Neutrophil (primary cell): ENCODE measurements at regions not wholly inside any gene's neighbourhood (a gene's known extent, or its start where the extent isn't known, plus 50 kb on each side); places are given as distances from the start of the nearest gene placed in this dataset.

Experiments
- H3K27ac ChIP-seq: fragments of 200-600 bp; sonication (generic); 2 replicates; pipeline ENCODE4 v1.5.1; 2016; ENCODE audit warnings: mild to moderate bottlenecking, moderate library complexity
- H3K27me3 ChIP-seq: fragments of 200-600 bp; sonication (generic); 2 replicates; pipeline ENCODE4 v1.6.0; 2016; ENCODE audit warnings: mild to moderate bottlenecking
- H3K36me3 ChIP-seq: fragments of 200-600 bp; sonication (generic); 2 replicates; pipeline ENCODE4 v1.5.1; 2017
- H3K4me1 ChIP-seq, 2 experiments: fragments of 200-600 bp in 1 of 2; sonication (generic) in 1 of 2; 1 replicate in 1 of 2; 2 replicates in 1 of 2; pipeline versions ENCODE4 v1.5.1 to v1.6.1; 2013 to 2016; ENCODE audit warnings: low read depth in 1 of 2, low read length in 1 of 2, mild to moderate bottlenecking in 1 of 2, moderate library complexity in 1 of 2; ENCODE audit not compliant: control insufficient read depth in 1 of 2, insufficient read depth in 1 of 2
- H3K4me3 ChIP-seq, 2 experiments: fragments of 200-600 bp in 1 of 2; sonication (generic) in 1 of 2; 1 replicate in 1 of 2; 2 replicates in 1 of 2; pipeline ENCODE4 v1.5.1; 2013 to 2016; ENCODE audit warnings: low read depth in 1 of 2, low read length in 1 of 2, mild to moderate bottlenecking in 1 of 2, moderate library complexity in 1 of 2
- H3K9me3 ChIP-seq: fragments of 200-600 bp; sonication (generic); 2 replicates; pipeline ENCODE4 v1.5.1; 2016
- CTCF ChIP-seq: fragments of 200-600 bp; sonication (generic); IDR thresholded peaks from 2 replicates; pipeline ENCODE4 v1.5.1; 2016; ENCODE audit warnings: antibody characterized with exemption

- Histone ChIP-seq H3K9me3 (no peaks in the 10 kb centered on the region), H3K4me1 (no peaks in the 10 kb centered on the region), H3K27ac (no peak overlapping the region), H3K36me3 (no peaks in the 10 kb centered on the region), H3K27me3 (no peaks in the 10 kb centered on the region), H3K4me3 (no peak overlapping the region)
- no peak for TF ChIP-seq CTCF
These were observed 114.2 kb upstream of the ADAMTS16 start for GRCh38 chr5:5025774-5026408.

- no peak overlapping the region for H3K4me3 ChIP-seq
- H3K27me3 ChIP-seq = no peaks in the 10 kb centered on the region
- no peaks in the 10 kb centered on the region for H3K4me1 ChIP-seq
- H3K9me3 ChIP-seq = no peaks in the 10 kb centered on the region
- TF ChIP-seq CTCF = no peak
- no peak overlapping the region for H3K27ac ChIP-seq
- no peaks in the 10 kb centered on the region for H3K36me3 ChIP-seq
These were observed 113.7 kb upstream of the ADAMTS16 start for GRCh38 chr5:5026409-5026785.

DNA sequence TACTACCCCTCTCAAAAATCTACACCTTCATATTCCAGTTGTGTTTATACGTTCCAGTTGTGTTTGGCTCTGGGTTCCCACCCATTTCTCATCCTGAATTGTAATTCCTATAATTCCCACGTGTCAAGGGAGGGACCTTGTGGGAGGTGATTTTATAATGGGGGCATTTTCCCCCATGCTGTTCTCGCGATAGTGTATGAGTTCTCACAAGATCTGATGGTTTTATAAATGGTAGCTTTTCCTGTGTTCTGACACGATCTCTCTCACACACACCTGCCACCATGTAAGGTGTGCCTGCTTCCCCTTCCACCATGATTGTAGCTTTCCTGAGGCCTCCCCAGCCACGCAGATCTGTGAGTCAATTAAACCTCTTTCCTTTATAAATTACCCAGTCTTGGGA lies 108.5 kb upstream of the ADAMTS16 start:
- no peak for TF ChIP-seq CTCF
- Histone ChIP-seq H3K27me3 (no peaks in the 10 kb centered on the region), H3K36me3 (no peaks in the 10 kb centered on the region), H3K9me3 (no peaks in the 10 kb centered on the region), H3K4me1 (no peaks in the 10 kb centered on the region), H3K4me3 (no peak overlapping the region), H3K27ac (no peak overlapping the region)

DNA sequence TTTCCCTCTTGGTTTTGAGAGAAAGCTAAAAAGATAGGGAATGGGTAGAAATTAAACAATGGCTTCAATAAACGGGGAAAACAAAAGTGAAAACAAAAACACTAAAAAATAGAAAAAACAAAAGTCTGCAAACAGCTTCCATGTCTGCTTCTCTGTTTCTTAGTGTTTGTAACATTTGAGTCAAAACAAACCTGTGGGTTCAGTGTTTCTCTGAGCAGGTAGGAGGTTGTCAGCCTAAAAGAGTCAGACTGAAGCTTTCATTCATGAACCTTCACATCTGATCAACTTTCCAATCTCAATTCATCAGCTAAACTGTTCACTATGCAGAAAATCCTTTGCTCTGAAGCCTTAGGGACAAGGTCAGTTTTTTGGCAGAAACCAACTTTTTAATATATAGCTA lies 102.5 kb upstream of the ADAMTS16 start:
- Histone ChIP-seq H3K27ac (no peak overlapping the region), H3K36me3 (no peaks in the 10 kb centered on the region), H3K4me3 (no peak overlapping the region), H3K27me3 (no peaks in the 10 kb centered on the region), H3K9me3 (no peaks in the 10 kb centered on the region), H3K4me1 (no peaks in the 10 kb centered on the region)
- TF ChIP-seq CTCF = no peak

GRCh38 chr5:5039918-5040317 lies 100.2 kb upstream of the ADAMTS16 start:
- no peaks in the 10 kb centered on the region for H3K27me3 ChIP-seq
- H3K4me1 ChIP-seq = no peaks in the 10 kb centered on the region

More at GRCh38 chr5:5039918-5040317, 100.2 kb upstream of the ADAMTS16 start:
- no peaks in the 10 kb centered on the region for H3K9me3 ChIP-seq
- no peaks in the 10 kb centered on the region for H3K36me3 ChIP-seq
- TF ChIP-seq CTCF = no peak
- H3K27ac ChIP-seq = no peak overlapping the region
- no peak overlapping the region for H3K4me3 ChIP-seq
